RWPE1 (cell line): ENCODE measurements at regions not wholly inside any gene's neighbourhood (a gene's known extent, or its start where the extent isn't known, plus 50 kb on each side); places are given as distances from the start of the nearest gene placed in this dataset.

Source experiments
- CTCF ChIA-PET: fragments of 350-600 bp; sonication (Branson Sonifier 250); formaldehyde crosslinking; extraction: SDS; loops from one replicate; lab custom pipeline; 2021; lab: Yijun Ruan, JAX
- POLR2A ChIA-PET: fragments of 400-600 bp; formaldehyde crosslinking; extraction: SDS; loops from one replicate; lab custom pipeline; 2020; ENCODE audit warnings: antibody characterized with exemption; ENCODE audit not compliant: low non-redundant PET; lab: Yijun Ruan, JAX
- DNase-seq: peaks from one replicate; pipeline ENCODE4 v3.0.0; 2012; ENCODE audit warnings: low spot score
- H3K27ac ChIP-seq: fragments of 450-650 bp; 2 replicates; pipeline ENCODE4 v1.5.1; 2017
- CTCF ChIP-seq: fragments of 450-650 bp; conservative IDR thresholded peaks from 2 replicates; pipeline ENCODE4 v1.5.1; 2017; ENCODE audit warnings: low read depth, mild to moderate bottlenecking

GRCh38 chr9:87140142-87140541 lies 192.8 kb upstream of the GAS1 start:
- CTCF ChIA-PET: interaction anchor here (0.6 kb wide), 1 partner anchor 122 kb away, joined by 4 read pairs; no protein-coding TSS in a partner anchor
- TF ChIP-seq CTCF: no peak
- POLR2A ChIA-PET: no interaction called here

GRCh38 chr9:87140605-87141109 lies 193.4 kb upstream of the GAS1 start:
- no peak for DNase-seq
- ChIA-PET CTCF (interaction anchor here (0.6 kb wide), 3 partner anchors 16 to 658 kb away, joined by 3 to 5 read pairs (median 4); no protein-coding TSS in a partner anchor), POLR2A (no interaction called here)
- no peak overlapping the region for H3K27ac ChIP-seq
- no peak for TF ChIP-seq CTCF

More at GRCh38 chr9:87140142-87140541, 192.8 kb upstream of the GAS1 start:
- no peak overlapping the region for H3K27ac ChIP-seq
- no peak for DNase-seq

GRCh38 chr9:87141124-87141523 lies 193.8 kb upstream of the GAS1 start:
- ChIA-PET CTCF (interaction anchor here (0.6 kb wide), 2 partner anchors 17 to 659 kb away, joined by 3 to 5 read pairs; no protein-coding TSS in a partner anchor), POLR2A (no interaction called here)
- no peak overlapping the region for H3K27ac ChIP-seq
- TF ChIP-seq CTCF: no peak
- DNase-seq: no peak

GRCh38 chr9:87146933-87147332 lies 199.6 kb upstream of the GAS1 start:
- ChIA-PET CTCF (interaction anchor here (1.0 kb wide), 1 partner anchor 38 kb away, joined by 3 read pairs; no protein-coding TSS in a partner anchor), POLR2A (no interaction called here)
- TF ChIP-seq CTCF: no peak
- H3K27ac ChIP-seq: no peak overlapping the region
- DNase-seq: no peak

- no peak for DNase-seq
- TF ChIP-seq CTCF: no peak
- H3K27ac ChIP-seq: peak overlapping the region; percentile 56
- ChIA-PET POLR2A (no interaction called here), CTCF (interaction anchor here (0.7 to 1.0 kb wide), 2 partner anchors 39 to 163 kb away, joined by 3 read pairs; no protein-coding TSS in a partner anchor)
Observed at GRCh38 chr9:87147839-87148238, 200.5 kb upstream of the GAS1 start.

GRCh38 chr9:87148331-87149104 lies 201.2 kb upstream of the GAS1 start:
- CTCF ChIA-PET: interaction anchor here (0.7 kb wide), 1 partner anchor 163 kb away, joined by 3 read pairs; no protein-coding TSS in a partner anchor
- DNase-seq: peak; percentile 59
- POLR2A ChIA-PET: no interaction called here
- no peak for TF ChIP-seq CTCF
- peak overlapping the region; percentile 56 for H3K27ac ChIP-seq
